GM12892 (cell line): ENCODE measurements at regions not wholly inside any gene's neighbourhood (a gene's known extent, or its start where the extent isn't known, plus 50 kb on each side); places are given as distances from the start of the nearest gene placed in this dataset.
A peak's percentile ranks its signal among the peaks of the same experiment; 100 is the strongest.

Experiments
- DNase-seq: peaks from one replicate; pipeline ENCODE4 v3.0.0; 2011; ENCODE audit not compliant: insufficient read length
- FAIRE-seq: peaks from 2 replicates; lab custom pipeline; 2011; peaks lifted over from hg19 to GRCh38; lab: Jason Lieb, UNC
- POLR2A ChIP-seq: IDR thresholded peaks from 2 replicates; pipeline ENCODE4 v1.6.1; 2011; ENCODE audit warnings: low read depth, low read length, control low read depth
- POLR2AphosphoS5 ChIP-seq: IDR thresholded peaks from 2 replicates; pipeline ENCODE4 v1.6.1; 2011; ENCODE audit warnings: low read depth, low read length, control low read depth
- TAF1 ChIP-seq: IDR thresholded peaks from 2 replicates; pipeline ENCODE4 v1.6.1; 2011; ENCODE audit warnings: low read depth, mild to moderate bottlenecking, control low read depth, low read length, borderline replicate concordance

- no peak for FAIRE-seq
- TF ChIP-seq TAF1: no peak
- TF ChIP-seq POLR2AphosphoS5: no peak
- TF ChIP-seq POLR2A: no peak
- DNase-seq: no peak
Measured at GRCh38 chr3:9301091-9301490, 51.6 kb upstream of the SRGAP3 start.

GRCh38 chr3:9301798-9302197 is 52.4 kb upstream of the SRGAP3 start:
- no peak for FAIRE-seq
- no peak for TF ChIP-seq POLR2AphosphoS5
- TF ChIP-seq TAF1: no peak
- no peak for TF ChIP-seq POLR2A
- no peak for DNase-seq

DNA sequence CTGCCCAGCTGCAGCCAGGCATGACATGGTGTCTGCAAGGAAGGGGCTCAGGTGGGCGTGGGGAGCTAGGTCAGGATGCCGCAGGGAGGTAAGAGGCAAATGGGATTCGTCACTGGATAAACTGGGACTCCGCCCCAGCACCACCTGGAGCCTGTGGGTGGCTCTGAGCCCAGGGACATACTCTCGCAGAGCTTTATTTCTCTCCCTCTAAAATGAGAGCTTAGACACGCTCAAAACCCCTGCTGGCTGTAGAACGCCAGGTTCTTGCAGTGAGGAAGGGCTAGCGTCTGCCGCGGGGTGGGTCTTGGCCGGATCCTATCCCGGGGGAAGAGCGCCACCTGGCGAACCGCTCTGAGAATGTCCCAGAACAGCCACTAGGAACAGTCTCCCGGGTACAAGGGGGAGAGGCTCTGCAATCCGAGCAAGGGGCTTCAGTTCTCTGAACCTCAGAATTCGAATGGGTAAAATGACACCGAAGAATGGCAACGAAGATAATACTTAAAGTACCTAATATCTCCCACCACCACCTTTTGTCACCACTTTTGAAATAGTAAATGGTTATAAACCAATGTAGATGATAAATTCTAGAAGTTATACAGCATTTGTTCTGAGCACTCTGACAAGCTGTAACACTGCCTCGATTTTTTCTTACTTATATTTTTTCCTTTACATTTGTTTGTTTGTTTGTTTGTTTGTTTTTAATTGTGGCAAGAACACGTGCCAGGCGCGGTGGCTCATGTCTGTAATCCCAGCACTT is 53.2 kb upstream of the SRGAP3 start:
- peak; percentile 96 for FAIRE-seq
- peak; percentile 60 for DNase-seq
- TF ChIP-seq POLR2A (no peak), TAF1 (no peak), POLR2AphosphoS5 (no peak)

GRCh38 chr3:9308298-9308990 is 54.4 kb upstream of the THUMPD3 start:
- FAIRE-seq (no peak), DNase-seq (no peak)
- TF ChIP-seq TAF1 (no peak), POLR2A (no peak)

GRCh38 chr3:9310043-9310442 is 52.8 kb upstream of the THUMPD3 start:
- FAIRE-seq (no peak), DNase-seq (no peak)
- TF ChIP-seq POLR2A (no peak), TAF1 (no peak), POLR2AphosphoS5 (no peak)

DNA sequence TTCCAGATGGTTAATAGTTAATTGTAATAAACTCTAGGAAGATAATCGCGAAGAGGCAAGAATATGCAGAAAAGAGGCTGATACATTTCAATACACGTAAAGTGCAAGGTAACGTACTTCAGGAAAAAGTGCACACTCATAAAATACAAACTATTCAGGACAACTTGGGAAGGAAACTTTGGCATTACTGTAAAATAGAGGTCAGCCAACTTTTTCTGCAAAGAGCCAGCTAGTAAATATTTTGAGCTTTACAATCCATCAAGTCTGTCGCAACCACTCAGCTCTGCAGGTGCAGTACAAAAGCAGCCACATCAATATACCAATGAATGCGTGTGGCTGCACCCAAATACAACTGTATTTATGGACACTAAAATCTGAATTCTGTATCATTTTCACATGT is 51.6 kb upstream of the THUMPD3 start:
- FAIRE-seq: no peak
- TF ChIP-seq TAF1: no peak
- TF ChIP-seq POLR2A: no peak
- TF ChIP-seq POLR2AphosphoS5: no peak
- DNase-seq: no peak
